HG03565 (cell line): ENCODE measurements at regions not wholly inside any gene's neighbourhood (a gene's known extent, or its start where the extent isn't known, plus 50 kb on each side); places are given as distances from the start of the nearest gene placed in this dataset.

Experiments used
- ATAC-seq: cut with Tn5 transposase; IDR thresholded peaks from one replicate; pipeline ENCODE4 v1.9.1; 2021; ENCODE audit warnings: mild to moderate bottlenecking, moderate library complexity; ENCODE audit not compliant: unreplicated experiment

GRCh38 chr17:74098136-74099024 is 105.1 kb upstream of the RPL38 start:
- no peak for ATAC-seq

- ATAC-seq: no peak
Measured at GRCh38 chr17:74099442-74100340, 103.8 kb upstream of the RPL38 start.

- ATAC-seq: no peak
Measured at GRCh38 chr17:74104921-74105320, 98.6 kb upstream of the RPL38 start.

- ATAC-seq: no peak
Measured at GRCh38 chr17:74107107-74107506, 96.4 kb upstream of the RPL38 start.

GRCh38 chr17:74108126-74108705 is 95.3 kb upstream of the RPL38 start:
- no peak for ATAC-seq

GRCh38 chr17:74110467-74110866 is 93.0 kb upstream of the RPL38 start:
- no peak for ATAC-seq

GRCh38 chr17:74113326-74113725 is 90.2 kb upstream of the RPL38 start:
- no peak for ATAC-seq

- ATAC-seq: no peak
Measured at GRCh38 chr17:74113952-74114351, 89.5 kb upstream of the RPL38 start.

GRCh38 chr17:74114881-74115470 is 88.5 kb upstream of the RPL38 start:
- ATAC-seq: no peak

GRCh38 chr17:74115586-74115985 is 87.9 kb upstream of the RPL38 start:
- no peak for ATAC-seq

- ATAC-seq: no peak
Measured at GRCh38 chr17:74116087-74116717, 87.3 kb upstream of the RPL38 start.

- no peak for ATAC-seq
Measured at GRCh38 chr17:74117087-74117698, 86.3 kb upstream of the RPL38 start.

- ATAC-seq: no peak
Measured at GRCh38 chr17:74117999-74118421, 85.5 kb upstream of the RPL38 start.

GRCh38 chr17:74118504-74118903 is 85.0 kb upstream of the RPL38 start:
- ATAC-seq: no peak

GRCh38 chr17:74119049-74119580 is 84.4 kb upstream of the RPL38 start:
- ATAC-seq: no peak

- no peak for ATAC-seq
Measured at GRCh38 chr17:74119965-74120364, 83.5 kb upstream of the RPL38 start.

- ATAC-seq: no peak
Measured at GRCh38 chr17:74123350-74123749, 80.1 kb upstream of the RPL38 start.

GRCh38 chr17:74123866-74124444 is 79.5 kb upstream of the RPL38 start:
- no peak for ATAC-seq

- ATAC-seq: no peak
Measured at GRCh38 chr17:74125156-74125555, 78.3 kb upstream of the RPL38 start.
